HG03571 (cell line): ENCODE measurements at regions not wholly inside any gene's neighbourhood (a gene's known extent, or its start where the extent isn't known, plus 50 kb on each side); places are given as distances from the start of the nearest gene placed in this dataset.
"Not testable (repeated sequence)": the region's sequence is repeated elsewhere in the genome, so short reads cannot be mapped to it uniquely, and the experiment has no call there.

Experiments
- ATAC-seq: cut with Tn5 transposase; IDR thresholded peaks from one replicate; pipeline ENCODE4 v1.9.1; 2021; ENCODE audit not compliant: unreplicated experiment

GRCh38 chr1:30368651-30369240 lies 354.6 kb downstream of the MATN1 start:
- ATAC-seq: no peak

DNA sequence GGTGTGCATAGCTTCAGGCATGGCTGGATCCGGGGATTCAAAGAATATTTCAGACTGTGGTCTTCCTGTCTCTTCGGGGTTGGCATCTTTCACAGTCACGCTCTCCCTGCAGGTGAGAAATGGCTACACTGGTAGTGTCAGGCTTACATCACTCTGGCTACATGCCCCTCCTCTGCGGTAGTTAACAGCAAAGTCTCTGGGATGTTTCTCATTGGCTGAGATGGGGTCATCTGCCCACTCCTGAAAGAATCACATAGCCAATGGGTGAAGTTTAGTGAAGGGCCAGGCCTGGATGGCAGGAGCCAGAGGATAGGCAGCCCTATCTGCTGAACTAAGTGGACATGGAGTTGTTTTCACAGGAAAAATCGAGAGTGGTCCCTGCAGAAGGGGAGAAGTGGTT lies 356.5 kb downstream of the MATN1 start:
- ATAC-seq: no peak

DNA sequence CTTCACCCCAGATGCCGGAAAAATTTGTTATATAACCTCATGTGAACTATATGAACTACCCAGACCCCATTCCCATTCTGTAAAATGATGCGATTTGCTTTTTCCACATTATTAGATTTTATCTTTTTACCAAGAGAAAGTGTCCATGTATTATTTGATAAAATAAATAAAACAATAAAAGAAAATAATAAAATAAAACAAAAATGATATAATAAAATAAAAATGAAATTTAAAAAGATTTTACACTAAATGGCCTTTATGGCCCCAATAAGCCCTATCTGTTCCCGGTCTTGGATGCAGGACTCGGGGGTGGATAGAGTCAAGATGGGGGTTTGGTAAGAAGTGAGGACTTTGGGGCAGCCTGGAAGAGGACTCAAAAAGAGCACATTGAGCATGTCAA lies 357.2 kb downstream of the MATN1 start:
- no peak for ATAC-seq

DNA sequence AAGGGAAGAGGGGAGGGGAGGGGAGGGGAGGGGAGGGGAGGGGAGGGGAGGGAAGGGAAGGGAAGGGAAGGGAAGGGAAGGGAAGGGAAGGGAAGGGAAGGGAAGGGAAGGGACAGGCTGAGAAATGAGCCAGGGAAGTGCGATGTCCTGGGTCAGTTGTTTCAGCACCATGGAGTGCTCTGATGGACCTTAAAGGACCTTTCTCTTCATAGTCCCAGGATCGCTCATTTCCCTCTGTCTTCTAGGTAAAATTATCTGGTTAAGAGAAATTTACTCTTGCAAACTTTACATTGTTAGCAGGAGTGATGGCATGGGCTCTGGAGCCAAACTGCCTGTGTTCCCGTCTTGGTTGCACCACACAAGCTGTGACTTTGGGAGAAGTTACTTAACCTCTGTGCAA lies 357.8 kb downstream of the MATN1 start:
- no peak for ATAC-seq

GRCh38 chr1:30363031-30363430 lies 360.4 kb downstream of the MATN1 start:
- ATAC-seq: no peak

- ATAC-seq: no peak
These were observed 360.8 kb downstream of the MATN1 start for GRCh38 chr1:30362603-30362990.

GRCh38 chr1:30361890-30362602 lies 361.3 kb downstream of the MATN1 start:
- ATAC-seq: not testable (repeated sequence)

DNA sequence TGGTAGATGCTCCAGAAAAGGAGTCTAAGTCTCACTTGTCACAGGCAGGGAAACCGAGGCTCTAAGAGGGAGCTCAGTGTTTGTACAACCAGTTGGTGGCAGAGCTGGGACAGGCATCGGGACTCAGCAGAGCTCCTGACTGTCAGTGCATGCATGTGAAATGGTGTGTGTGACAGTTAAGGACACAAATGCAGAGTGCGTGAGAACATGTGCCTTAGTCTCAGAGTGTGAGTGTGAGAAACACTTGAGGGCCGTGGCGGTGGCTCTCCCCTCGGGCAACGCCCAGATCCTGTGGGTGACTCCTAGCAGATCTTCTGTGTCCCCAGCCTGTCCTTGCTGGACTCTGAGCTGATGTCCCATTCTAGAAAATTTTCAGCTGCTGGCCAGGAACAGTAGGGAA lies 362.6 kb downstream of the MATN1 start:
- no peak for ATAC-seq

DNA sequence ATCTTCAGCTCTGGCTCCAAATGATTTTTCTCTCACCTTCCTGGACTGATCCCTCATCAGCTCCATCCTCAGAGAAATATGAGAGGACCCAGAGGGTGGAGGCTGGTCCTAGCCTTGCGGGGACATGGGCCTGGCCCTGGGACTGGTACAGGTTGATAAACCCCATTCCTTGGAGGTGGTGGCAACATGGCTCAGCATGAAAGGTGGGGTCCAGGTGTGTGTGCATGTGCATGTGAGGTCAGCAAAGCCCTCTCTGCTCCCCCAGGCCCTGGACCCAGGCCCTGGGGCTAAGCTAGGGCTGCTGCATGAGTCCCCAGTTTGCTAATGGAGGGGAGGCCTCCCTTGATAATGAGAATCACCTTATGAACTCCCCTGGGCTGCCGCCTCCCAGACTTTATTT lies 363.1 kb downstream of the MATN1 start:
- no peak for ATAC-seq

- no peak for ATAC-seq
These were observed 363.7 kb downstream of the MATN1 start for GRCh38 chr1:30359539-30360220.

DNA sequence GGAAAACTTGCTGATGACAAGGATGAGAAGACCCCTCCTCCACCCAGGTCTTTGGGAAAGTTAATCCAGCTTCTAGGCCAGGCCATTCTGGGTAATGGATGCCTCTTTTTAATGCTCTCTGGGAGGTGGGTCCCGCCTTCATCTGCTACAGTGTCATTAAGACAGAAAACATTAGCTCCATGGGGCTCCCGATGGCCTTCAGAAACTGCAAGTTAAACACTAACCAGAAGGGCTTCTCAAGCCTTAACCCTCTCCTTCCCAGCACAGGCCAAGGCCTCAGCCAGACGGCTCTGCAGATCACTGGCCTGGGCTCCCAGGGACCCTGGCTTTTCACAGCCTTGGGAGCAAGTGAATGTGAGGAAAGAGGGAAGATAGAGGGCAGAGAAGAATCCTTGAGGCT lies 364.9 kb downstream of the MATN1 start:
- ATAC-seq: no peak

- ATAC-seq: no peak
These were observed 366.5 kb downstream of the MATN1 start for GRCh38 chr1:30356839-30357238.

DNA sequence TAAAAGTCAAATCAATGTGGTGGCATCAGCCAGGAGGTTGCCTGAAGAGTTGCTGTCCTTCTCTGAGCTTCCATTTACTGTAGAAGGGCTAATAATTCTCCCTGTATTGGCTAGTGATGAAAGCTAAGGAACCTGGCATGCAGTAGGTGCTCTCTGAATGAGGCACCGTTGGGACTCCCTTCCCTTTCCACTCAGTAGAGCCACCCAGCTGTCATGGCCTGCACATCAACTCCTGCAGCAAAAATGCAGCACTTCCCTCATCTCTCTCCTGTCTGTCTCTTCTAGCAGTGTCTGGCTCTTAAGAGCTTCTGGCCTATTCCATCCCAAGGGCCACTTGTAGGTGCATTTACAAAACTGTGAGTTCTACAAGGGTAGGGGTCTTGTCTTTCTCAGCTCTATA lies 369.0 kb downstream of the MATN1 start:
- no peak for ATAC-seq

DNA sequence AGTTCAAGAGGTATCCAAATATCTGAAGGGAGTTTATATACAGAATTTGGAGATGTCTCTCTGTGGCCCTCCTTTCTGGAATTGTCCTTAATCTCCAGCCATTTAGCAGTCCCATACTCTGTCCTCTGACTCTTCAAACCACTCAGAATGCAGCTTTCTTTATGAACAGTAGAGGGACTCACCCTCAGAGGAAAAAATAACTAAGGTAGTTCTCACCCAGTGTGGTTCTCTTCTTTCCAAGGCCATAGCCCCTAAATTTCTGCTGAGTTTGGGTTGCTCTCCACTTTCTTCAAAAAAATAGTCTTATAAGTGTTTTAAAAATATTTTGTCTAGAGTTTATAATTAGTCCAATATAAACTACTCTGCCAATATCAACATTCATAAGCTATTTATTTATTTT lies 369.7 kb downstream of the MATN1 start:
- no peak for ATAC-seq

DNA sequence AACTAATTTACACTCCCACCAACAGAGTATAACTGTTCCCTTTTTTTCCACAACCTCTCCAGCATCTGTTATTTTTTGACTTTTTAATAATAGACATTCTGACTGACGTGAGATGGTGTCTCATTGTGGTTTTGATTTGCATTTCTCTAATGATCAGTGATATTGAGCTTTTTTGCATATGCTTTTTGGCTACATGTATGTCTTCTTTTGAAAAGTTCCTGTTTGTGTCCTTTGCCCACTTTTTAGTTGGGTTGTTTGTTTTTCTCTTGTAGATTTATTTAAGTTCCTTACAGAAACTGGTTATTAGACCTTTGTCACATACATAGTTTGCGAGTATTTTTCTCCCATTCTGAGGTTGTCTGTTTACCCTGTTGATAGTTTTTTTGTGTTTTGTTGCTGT lies 375.2 kb downstream of the MATN1 start:
- ATAC-seq: no peak

- no peak for ATAC-seq
These were observed 377.8 kb downstream of the MATN1 start for GRCh38 chr1:30345491-30346130.

GRCh38 chr1:30343562-30343961 lies 379.8 kb downstream of the MATN1 start:
- no peak for ATAC-seq

GRCh38 chr1:30342535-30343141 lies 380.7 kb downstream of the MATN1 start:
- ATAC-seq: no peak

DNA sequence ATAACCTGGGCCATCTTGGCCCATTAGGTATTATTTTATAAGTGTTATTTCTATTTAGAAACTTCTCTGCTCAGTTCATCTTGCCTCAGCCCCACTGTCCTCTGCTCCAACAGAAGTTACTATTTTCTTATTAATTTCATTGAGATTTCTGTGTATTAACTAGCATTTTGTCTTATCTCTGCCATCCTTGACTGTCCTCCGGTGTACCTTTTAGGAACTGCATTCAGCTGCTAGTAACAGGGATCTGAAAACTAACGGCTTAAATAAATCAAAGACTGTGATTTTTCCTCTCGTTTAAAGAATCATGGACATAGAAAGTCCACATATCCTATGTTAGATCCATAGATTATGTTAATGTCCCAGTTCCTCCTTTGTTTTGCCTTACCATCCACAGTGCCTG lies 382.5 kb downstream of the MATN1 start:
- ATAC-seq: no peak

- no peak for ATAC-seq
These were observed 383.5 kb downstream of the MATN1 start for GRCh38 chr1:30339866-30340265.

DNA sequence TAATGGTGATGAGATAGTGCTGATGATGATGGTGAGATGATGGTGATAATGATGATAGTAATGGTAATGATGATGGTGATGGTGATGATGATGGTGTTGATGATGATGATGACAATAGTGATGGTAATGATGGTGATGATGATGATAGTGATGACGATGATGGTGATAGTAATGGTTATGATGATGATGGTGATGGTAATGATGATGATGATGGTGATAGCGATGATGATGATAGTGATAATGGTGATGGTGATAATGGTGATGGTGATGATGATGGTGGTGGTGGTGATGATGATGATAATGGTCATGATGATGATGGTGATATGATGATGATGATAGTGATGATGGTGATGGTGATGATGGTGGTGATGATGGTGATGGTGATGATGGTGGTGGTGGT lies 384.6 kb downstream of the MATN1 start:
- no peak for ATAC-seq

DNA sequence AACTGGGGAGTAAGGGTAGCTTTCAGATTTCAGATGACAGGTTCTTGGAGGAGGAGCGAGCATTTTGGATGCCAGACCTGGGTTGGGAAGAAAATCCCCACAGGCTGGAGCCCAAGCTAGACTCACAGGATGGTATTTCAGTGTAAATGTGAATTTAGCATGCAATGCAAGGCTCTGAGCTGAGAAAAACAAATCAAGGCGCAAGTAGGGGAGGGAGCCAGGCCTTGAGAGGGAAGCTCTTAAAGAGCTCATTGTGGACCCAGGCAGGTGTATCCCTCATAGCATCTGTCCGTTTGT lies 386.1 kb downstream of the MATN1 start:
- no peak for ATAC-seq
